HG03442 (cell line): ENCODE measurements at regions not wholly inside any gene's neighbourhood (a gene's known extent, or its start where the extent isn't known, plus 50 kb on each side); places are given as distances from the start of the nearest gene placed in this dataset.
"Not testable (repeated sequence)": the region's sequence is repeated elsewhere in the genome, so short reads cannot be mapped to it uniquely, and the experiment has no call there.

Experiments used
- ATAC-seq: cut with Tn5 transposase; IDR thresholded peaks from one replicate; pipeline ENCODE4 v1.9.1; 2021; ENCODE audit warnings: mild to moderate bottlenecking, moderate library complexity; ENCODE audit not compliant: unreplicated experiment

DNA sequence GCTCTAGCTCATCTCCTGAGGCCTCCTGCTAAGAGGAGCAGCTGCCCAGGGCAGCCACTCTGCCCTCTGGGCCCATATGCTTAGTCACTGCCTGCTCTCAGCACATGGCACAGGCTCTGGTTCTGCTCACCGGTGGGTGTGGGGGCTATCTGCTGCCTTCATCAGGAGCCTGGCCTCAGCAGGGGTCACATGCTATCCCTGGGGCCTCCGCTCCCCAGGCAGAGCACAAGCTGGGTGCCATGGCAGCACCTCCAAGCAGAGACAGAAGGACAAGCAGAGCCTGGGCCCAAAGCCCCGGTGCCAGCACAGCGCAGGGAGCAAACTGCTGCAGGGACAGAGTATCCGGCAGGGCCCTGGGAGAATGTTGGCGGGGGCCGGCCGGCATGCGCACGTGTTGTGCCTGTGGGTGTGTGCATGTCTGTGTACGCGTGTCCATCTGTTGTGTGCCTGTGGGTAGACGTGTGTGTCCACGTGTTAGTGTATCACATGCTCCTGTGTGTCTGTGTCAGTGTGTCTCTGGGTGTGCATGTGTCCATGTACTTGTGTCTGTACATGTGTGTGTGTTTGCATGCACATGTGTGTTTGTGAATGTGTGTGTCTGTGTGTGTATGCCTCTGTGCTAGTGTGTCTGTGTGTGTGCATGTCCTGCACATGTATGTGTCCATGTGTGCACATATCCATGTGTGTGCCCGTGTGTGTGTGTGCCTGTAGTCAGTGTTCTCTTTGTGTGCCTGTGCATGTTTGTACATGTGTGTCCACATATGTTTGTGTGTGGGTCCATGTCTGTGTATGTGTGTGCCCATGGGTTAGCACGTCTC is 326.9 kb downstream of the TMEM121 start:
- no peak for ATAC-seq

DNA sequence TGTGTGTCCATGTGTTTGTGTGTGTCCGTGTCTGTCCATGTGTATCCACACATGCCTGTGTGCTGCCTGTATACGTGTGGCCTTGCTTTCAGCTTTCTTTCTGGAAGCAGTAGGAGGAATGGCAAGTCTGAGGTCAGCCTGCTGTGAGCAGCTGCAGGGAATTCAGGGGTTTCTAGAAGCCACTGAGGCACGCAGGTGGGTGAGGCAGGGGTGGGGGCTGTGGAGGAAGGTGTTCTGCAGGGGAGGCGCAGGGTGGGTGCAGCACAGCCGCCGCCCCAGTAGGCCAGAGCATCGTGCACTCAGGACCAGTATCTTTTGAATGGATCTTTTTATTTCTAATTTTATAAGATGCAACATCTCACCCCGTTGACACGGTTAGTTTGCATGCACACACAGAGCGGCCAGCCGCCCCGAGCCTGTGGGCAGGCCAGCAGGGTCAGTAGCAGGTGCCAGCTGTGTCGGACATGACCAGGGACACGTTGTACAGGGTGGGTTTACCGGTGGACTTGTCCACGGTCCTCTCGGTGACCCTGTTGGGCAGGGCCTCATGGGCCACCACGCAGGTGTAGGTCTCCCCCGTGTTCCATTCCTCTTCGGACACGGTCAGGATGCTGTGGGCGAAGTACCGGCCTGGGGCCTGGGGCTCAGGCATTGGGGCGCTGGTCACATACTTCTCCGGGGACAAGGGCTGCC is 327.7 kb downstream of the TMEM121 start:
- no peak for ATAC-seq

DNA sequence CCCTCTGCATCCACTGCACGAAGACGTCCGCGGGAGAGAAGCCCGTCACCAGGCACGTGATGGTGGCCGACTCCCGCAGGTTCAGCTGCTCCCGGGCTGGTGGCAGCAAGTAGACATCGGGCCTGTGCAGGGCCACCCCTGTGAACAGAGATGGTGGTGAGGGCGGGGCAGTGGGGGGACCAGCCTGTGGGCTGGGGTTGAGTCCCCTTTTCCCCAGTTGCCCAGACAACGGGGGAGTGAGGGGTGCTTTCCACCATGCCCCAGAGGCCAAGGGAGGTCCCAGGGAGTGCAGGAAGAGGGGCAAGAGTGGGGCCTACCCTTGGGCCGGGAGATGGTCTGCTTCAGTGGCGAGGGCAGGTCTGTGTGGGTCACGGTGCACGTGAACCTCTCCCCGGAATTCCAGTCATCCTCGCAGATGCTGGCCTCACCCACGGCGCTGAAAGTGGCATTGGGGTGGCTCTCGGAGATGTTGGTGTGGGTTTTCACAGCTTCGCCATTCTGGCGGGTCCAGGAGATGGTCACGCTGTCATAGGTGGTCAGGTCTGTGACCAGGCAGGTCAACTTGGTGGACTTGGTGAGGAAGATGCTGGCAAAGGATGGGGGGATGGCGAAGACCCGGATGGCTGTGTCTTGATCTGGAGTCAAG is 328.3 kb downstream of the TMEM121 start:
- no peak for ATAC-seq

DNA sequence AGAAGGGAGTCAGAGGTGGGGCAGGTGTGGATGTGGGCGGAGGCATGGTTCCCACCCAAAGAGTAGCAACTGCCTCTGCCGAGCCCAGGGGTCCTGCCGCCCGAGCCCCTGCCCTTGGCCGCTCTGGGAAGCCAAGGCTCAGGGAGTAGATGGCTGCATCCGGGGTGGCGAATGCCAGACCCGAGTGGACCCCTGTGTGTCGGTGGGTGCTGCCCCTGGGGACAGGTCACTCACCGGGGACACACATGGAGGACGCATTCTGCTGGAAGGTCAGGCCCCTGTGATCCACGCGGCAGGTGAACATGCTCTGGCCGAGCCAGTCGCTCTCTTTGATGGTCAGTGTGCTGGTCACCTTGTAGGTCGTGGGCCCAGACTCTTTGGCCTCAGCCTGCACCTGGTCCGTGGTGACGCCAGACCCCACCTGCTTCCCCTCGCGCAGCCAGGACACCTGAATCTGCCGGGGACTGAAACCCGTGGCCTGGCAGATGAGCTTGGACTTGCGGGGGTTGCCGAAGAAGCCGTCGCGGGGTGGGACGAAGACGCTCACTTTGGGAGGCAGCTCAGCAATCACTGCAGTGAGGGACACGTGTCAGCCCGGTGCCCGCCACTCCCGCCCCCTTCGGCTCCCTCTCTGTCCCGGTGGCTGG is 329.0 kb downstream of the TMEM121 start:
- no peak for ATAC-seq

DNA sequence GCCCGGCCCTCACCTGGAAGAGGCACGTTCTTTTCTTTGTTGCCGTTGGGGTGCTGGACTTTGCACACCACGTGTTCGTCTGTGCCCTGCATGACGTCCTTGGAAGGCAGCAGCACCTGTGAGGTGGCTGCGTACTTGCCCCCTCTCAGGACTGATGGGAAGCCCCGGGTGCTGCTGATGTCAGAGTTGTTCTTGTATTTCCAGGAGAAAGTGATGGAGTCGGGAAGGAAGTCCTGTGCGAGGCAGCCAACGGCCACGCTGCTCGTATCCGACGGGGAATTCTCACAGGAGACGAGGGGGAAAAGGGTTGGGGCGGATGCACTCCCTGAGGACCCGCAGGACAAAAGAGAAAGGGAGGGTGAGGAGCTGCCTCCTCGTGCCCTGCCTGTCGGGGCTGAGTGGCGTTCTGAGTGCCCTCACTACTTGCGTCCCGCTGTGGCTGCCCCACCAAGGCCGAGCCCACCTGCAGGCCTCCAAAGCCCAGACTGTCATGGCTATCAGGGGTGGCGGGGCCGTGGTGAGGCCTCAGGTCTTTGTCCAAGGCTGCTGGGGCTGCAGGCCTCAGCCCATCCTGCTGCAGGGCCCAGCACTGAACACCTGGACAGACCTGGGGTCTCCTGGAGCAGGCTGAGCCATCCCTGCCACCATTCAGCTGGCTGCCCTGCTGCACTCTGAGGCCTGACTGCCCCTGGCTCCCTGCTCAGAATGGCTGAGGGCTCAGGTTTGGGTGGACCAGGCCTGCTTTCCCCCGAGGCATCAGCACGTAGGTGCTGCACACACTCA is 329.7 kb downstream of the TMEM121 start:
- ATAC-seq, result no peak

DNA sequence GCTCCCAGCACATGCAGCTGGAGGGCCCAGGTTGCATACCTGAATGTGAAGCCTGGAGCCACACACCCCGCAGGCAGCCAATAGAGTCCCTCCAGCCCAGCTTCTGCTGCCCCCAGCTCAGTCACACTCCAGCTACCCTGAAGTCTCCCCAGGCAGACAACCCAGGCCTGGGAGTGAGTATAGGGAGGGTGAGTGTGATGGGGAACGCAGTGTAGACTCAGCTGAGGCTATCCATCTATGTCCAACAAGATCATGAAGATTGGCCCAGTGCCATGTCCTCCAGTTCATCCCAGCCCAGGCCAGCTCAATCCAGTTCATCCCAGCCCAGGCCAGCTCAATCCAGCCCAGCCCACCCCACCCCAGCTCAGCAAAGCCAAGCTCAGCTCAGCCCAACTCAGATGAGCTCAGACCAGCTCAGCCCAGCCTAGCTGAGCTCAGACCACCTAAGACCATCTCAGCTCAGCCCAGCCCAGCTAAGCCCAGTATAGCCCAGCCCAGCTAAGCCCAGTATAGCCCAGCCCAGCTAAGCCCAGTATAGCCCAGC is 330.4 kb downstream of the TMEM121 start:
- no peak for ATAC-seq

DNA sequence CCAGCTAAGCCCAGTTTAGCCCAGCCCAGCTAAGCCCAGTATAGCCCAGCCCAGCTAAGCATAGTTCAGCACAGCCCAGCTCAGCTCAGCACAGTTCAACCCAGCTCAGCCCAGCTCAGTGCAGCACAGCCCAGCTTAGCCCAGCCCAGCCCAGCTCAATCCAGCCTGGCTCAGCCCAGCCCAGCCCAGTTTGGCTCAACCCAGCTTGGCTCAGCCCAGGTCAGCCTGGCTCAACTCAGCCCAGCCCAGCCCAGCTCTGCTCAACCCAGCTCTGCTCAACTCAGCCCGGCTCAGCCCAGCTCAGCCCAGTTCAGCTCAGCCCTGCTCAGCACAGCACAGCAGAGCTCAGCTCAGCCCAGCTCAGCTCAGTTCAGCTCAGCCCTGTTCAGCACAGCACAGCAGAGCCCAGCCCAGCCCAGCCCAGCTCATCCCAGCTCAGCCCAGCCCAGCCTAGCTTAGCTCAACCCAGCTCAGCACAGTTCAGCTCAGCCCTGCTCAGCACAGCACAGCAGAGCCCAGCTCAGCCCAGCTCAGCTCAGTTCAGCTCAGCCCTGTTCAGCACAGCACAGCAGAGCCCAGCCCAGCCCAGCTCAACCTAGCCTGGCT is 330.9 kb downstream of the TMEM121 start:
- ATAC-seq, result no peak

DNA sequence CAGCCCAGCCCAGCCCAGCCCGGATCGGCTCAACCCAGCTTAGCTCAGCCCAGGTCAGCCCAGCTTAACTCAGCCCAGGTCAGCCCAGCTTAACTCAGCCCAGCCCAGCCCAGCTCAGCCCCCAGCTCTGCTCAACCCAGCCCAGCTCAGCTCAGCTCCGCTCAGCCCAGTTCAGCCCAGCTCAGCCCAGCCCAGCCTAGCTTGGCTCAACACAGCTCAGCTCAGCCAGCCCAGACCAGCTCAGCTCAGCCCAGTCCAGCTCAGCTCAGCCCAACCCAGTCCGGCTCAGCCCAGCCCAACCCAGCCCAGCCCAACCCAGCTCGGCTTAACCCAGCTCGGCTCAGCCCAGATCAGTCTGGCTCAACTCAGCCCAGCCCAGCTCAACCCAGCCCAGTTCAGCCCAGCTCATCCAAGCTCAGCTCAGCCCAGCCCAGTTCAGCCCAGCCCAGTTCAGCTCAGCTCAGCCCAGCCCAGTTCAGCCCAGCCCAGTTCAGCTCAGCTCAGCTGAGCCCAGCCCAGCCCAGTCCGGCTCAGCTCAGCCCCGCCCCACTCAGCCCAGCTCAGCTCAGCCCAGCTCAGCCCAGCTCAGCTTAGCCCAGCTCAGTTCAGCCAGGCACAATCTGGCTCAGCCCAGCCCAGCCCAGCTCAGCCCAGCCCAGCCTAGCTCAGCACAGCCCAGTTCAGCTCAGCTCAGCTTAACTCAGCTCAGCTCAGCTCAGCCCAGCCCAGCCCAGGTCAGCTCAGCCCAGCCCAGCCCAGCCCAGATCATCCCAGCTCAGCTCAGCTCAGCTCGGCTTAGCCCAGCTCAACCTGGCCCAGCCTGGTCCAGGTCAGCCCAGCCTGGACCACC is 331.7 kb downstream of the TMEM121 start:
- no peak for ATAC-seq

DNA sequence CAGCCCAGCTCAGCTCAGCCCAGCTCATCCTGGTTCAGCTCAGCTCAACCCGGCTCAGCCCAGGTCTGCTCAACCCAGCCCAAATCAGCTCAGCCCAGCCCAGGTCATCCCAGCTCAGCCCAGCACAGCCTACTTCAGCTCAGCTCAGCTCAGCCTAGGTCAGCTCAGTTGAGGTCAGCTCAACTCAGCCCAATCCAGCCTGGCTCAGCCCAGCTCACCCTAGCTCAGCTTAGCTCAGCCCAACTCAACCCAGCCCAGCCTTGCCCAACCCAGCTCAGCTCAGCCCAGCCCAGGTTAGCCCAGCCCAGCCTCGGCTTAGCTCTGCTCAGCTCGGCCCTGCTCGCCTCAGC is 332.3 kb downstream of the TMEM121 start:
- no peak for ATAC-seq

DNA sequence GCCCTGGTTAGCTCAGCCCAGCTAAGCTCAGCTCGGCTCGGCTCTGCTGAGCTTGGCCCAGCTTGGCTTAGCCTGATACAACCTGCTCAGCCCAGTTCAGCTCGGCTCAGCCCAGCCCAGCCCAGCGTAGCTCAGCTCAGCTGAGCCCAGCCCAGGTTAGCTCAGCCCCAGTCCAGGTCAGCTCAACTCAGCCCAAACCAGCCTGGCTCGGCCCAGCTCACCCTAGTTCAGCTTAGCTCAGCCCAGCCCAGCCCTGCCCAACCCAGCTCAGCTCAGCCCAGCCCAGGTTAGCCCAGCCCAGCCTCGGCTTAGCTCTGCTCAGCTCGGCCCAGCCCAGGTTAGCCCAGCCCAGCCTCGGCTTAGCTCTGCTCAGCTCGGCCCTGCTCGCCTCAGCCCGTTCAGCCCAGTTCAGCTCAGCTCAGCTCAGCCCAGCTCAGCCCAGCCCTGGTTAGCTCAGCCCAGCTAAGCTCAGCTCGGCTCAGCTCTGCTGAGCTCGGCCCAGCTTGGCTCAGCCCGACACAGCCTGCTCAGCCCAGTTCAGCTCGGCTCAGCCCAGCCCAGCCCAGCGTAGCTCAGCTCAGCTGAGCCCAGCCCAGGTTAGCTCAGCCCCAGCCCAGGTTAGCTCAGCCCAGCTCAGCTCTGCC is 332.8 kb downstream of the TMEM121 start:
- not testable (repeated sequence) for ATAC-seq

DNA sequence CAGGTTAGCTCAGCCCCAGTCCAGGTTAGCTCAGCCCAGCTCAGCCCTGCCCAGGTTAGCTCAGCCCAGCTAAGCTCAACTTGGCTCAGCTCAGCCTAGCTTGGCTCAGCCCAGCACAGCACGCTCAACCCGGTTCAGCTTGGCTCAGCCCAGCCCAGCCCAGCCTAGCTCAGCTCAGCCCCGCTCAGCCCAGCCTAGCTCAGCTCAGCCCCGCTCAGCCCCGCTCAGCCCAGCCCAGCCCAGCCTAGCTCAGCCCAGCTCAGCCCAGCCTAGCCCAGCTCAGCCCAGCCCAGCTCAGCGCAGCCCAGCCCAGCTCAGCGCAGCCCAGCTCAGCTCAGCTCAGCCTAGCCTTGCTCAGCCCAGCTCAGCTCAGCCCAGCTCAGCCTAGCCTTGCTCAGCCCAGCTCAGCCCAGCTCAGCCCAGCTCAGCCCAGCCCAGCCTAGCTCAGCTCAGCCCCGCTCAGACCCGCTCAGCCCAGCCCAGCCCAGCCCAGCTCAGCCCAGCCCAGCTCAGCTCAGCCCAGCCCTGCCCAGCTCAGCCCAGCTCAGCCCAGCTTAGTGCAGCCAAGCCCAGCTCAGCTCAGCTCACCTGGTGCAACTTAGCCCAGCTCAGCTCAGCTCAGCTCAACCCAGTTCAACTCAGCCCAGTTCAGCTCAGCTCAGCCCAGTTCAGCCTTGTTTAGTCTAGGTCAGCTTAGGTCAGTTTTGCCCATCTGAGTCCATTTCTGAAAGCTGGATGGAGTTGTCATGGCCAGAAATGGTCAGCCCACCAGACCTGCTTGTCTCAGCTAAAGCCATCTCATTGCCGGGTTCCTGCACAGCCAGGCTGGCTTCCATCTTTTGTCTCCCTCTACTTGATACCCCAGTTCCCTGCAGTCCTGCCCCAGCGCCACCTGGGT is 333.6 kb downstream of the TMEM121 start:
- ATAC-seq, result no peak

DNA sequence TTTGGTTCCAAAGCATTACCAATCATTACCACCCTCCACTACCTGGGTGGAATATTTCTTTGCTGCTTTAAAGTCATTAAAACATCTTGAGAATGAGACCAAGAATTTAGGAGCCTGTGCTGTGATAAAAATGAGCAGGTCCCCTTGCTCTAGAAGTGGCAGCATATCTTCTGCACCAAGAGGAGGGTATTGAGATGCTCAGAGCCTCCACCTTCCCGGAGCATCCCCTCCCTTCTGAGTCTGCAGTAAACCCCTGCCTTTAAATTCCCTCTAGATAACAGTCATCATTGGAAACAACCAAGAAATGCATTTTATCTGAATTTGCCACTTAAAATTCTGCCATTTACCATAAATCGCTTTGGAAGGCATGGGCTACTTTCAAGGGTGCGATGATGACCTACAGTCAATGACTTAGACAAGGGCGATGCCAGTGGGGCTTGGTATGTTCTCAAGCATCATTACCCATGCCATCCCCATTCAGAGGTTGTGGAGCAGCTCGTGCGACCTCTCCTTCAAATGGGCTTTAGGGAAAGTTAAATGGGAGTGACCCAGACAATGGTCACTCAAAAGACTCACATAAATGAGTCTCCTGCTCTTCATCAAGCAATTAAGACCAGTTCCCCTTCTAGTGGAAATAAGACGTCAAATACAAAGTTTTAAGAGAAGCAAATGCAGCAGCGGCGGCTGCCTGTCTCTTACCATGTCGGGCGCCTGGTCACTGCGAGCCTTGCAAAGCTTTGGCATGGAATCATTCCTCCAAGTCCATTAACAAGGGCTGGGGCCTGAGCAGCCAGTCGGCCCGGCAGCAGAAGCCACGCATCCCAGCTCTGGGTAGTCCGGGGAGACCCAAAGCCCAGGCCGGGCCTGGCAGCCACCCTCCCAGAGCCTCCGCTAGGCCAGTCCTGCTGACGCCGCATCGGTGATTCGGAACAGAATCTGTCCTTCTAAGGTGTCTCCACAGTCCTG is 334.5 kb downstream of the TMEM121 start:
- ATAC-seq, result no peak

DNA sequence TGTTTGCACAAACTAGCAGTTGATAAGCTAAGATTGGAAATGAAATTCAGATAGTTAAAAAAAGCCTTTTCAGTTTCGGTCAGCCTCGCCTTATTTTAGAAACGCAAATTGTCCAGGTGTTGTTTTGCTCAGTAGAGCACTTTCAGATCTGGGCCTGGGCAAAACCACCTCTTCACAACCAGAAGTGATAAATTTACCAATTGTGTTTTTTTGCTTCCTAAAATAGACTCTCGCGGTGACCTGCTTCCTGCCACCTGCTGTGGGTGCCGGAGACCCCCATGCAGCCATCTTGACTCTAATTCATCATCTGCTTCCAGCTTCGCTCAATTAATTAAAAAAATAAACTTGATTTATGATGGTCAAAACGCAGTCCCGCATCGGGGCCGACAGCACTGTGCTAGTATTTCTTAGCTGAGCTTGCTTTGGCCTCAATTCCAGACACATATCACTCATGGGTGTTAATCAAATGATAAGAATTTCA is 335.6 kb downstream of the TMEM121 start:
- ATAC-seq, result no peak

DNA sequence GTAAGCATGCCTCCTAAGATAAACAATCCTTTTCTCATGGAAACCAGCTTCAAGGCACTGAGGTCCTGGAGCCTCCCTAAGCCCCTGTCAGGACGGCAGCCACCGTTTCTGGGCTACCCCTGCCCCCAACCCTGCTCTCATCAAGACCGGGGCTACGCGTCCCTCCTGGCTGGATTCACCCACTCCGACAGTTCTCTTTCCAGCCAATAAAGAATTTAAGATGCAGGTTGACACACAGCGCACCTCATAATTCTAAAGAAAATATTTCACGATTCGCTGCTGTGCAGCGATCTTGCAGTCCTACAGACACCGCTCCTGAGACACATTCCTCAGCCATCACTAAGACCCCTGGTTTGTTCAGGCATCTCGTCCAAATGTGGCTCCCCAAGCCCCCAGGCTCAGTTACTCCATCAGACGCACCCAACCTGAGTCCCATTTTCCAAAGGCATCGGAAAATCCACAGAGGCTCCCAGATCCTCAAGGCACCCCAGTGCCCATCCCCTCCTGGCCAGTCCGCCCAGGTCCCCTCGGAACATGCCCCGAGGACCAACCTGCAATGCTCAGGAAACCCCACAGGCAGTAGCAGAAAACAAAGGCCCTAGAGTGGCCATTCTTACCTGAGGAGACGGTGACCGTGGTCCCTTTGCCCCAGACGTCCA is 336.3 kb downstream of the TMEM121 start:
- ATAC-seq, result no peak

DNA sequence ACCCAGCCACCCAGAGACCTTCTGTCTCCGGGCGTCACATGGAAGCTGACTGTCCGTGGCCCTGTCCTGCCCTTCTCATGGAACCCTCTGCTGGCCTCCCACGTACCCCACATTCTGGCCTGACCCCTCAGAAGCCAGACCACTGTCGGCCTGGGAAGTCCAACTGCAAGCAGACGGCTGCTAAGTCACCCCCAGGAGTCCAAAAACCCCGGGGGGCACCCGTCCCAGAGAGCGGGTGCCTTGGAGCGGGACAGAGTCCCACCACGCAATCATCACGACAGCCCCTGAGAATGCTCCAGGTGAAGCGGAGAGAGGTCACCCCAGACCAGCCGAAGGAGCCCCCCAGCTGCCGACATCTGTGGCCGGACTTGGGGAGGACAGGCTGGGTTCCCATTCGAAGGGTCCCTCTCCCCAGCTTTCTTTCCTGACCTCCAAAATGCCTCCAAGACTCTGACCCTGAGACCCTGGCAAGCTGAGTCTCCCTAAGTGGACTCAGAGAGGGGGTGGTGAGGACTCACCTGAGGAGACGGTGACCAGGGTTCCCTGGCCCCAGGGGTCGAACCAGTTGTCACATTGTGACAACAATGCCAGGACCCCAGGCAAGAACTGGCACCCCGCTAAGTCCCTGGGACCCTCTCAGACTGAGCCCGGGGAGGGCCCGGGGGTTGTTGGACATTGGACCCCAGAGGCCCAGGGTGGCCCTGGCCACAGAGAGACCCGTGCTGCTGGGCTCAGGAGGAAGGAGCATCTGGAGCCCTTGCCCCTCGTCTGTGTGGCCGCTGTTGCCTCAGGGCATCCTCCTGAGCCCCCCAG is 337.1 kb downstream of the TMEM121 start:
- no peak for ATAC-seq
